ENCODE measurements at regions not wholly inside any gene's neighbourhood (a gene's known extent, or its start where the extent isn't known, plus 50 kb on each side); places are given as distances from the start of the nearest gene placed in this dataset.

- Histone ChIP-seq H3K36me3 (no peaks in the 10 kb centered on the region), H3K27me3 (no peaks in the 10 kb centered on the region), H3K4me3 (no peak overlapping the region), H3K9me3 (no peaks in the 10 kb centered on the region), H3K4me1 (no peaks in the 10 kb centered on the region), H3K27ac (no peak overlapping the region)
- intact Hi-C loops (cut with DNase I): no loop called here
- ATAC-seq (peak in 1 of 4 donors; percentile 27), DNase-seq (no peak), FAIRE-seq (no peak)
- WGBS, 2 donors: 56 to 69% methylated on average over 3 of the region's 3 CpGs
- TF ChIP-seq, protein P1, sequence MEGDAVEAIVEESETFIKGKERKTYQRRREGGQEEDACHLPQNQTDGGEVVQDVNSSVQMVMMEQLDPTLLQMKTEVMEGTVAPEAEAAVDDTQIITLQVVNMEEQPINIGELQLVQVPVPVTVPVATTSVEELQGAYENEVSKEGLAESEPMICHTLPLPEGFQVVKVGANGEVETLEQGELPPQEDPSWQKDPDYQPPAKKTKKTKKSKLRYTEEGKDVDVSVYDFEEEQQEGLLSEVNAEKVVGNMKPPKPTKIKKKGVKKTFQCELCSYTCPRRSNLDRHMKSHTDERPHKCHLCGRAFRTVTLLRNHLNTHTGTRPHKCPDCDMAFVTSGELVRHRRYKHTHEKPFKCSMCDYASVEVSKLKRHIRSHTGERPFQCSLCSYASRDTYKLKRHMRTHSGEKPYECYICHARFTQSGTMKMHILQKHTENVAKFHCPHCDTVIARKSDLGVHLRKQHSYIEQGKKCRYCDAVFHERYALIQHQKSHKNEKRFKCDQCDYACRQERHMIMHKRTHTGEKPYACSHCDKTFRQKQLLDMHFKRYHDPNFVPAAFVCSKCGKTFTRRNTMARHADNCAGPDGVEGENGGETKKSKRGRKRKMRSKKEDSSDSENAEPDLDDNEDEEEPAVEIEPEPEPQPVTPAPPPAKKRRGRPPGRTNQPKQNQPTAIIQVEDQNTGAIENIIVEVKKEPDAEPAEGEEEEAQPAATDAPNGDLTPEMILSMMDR (IDR thresholded peaks at IDR 0.05): no peak
Measured at GRCh38 chr3:105959851-105960250, 91.0 kb upstream of the CBLB start.

DNA sequence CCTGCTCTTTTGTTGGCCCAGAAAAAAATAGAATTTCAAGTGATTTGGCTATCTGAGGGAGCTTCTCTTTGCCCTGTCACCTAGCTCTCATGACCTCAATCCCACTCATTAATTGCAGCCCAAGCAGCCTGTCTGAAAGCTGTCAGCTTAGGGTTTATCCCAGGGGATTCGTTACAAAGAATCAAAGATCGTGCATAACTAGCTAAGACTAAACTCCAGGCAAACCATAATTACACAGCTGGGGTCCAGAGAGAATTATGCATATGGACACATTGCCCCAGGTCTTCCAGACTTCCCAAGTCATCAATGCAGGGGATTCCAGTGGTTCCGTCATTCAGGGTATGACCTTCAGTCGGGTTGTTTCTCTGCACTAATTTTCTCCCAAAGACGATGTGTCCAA lies 91.6 kb upstream of the CBLB start:
- Histone ChIP-seq H3K27me3 (no peaks in the 10 kb centered on the region), H3K9me3 (no peaks in the 10 kb centered on the region), H3K4me3 (no peak overlapping the region), H3K36me3 (no peaks in the 10 kb centered on the region), H3K4me1 (no peaks in the 10 kb centered on the region), H3K27ac (no peak overlapping the region)
- intact Hi-C loops (cut with DNase I): no loop called here
- ATAC-seq (no peak), FAIRE-seq (no peak), DNase-seq (no peak)
- 80 to 85% methylated on average over 5 of the region's 5 CpGs for WGBS, 2 donors
- TF ChIP-seq, protein P1 (IDR thresholded peaks at IDR 0.05): no peak

DNA sequence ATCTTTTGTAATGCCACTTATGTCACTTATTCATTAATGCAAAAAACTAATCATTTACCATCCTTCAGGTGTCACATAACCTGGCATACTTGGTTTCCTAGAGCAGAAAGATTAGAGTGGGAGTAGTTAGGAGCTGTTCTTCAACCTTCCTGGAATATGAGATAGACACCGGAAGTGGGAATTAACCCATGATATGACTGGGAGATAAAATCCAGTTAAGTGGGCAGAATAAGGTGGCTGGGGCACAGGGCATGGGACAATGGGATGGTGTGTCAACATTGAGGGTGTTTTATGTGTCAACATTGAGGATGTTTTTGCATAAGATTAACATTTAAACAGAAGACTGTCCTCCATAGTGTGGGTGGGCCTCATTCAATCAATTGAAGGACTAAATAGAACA lies 94.3 kb upstream of the CBLB start:
- intact Hi-C loops (cut with DNase I): no loop called here
- Histone ChIP-seq H3K27ac (no peak overlapping the region), H3K27me3 (no peaks in the 10 kb centered on the region), H3K9me3 (no peaks in the 10 kb centered on the region), H3K4me3 (no peak overlapping the region), H3K36me3 (no peaks in the 10 kb centered on the region), H3K4me1 (no peaks in the 10 kb centered on the region)
- no peak for ATAC-seq
- TF ChIP-seq, protein P1 (IDR thresholded peaks at IDR 0.05): no peak
- no peak for DNase-seq
- 41 to 62% methylated on average over 1 of the region's 1 CpG for WGBS, 2 donors
- FAIRE-seq: no peak

GRCh38 chr3:105965384-105965783 lies 96.6 kb upstream of the CBLB start:
- WGBS, 2 donors: 47 to 62% methylated on average over 3 of the region's 3 CpGs
- DNase-seq: no peak
- no peak for FAIRE-seq
- TF ChIP-seq, protein P1 (IDR thresholded peaks at IDR 0.05): no peak
- H3K27me3 ChIP-seq: no peaks in the 10 kb centered on the region
- no peak overlapping the region for H3K27ac ChIP-seq
- H3K4me1 ChIP-seq: no peaks in the 10 kb centered on the region
- peak in 1 of 4 donors; percentile 25 for ATAC-seq
- H3K4me3 ChIP-seq: no peak overlapping the region
- H3K9me3 ChIP-seq: no peaks in the 10 kb centered on the region
- intact Hi-C loops (cut with DNase I): no loop called here
- no peaks in the 10 kb centered on the region for H3K36me3 ChIP-seq

DNA sequence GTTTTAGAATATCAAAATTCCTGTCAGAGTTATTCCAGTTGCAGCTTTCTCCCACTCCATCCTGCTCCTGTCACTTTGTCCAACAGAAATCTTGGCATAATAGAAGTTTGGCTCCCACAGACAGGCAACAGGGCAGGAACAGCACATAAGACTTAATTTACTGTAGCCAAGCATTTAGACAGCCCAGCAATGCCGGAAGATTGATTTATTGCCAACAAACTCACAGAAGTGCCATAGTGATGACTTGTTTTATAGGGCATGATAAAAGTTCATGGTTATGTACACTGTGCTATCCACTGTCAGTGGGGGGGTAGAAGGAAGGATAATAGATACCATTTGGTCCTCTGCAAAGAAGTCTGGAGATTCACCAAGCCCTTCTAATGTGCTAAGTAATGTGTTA lies 98.3 kb upstream of the CBLB start:
- no peak for FAIRE-seq

More for the DNA sequence above, 98.3 kb upstream of the CBLB start:
- H3K36me3 ChIP-seq: no peaks in the 10 kb centered on the region
- H3K4me1 ChIP-seq: no peaks in the 10 kb centered on the region
- H3K9me3 ChIP-seq: no peaks in the 10 kb centered on the region
- intact Hi-C loops (cut with DNase I): no loop called here
- no peak overlapping the region for H3K27ac ChIP-seq
- no peak overlapping the region for H3K4me3 ChIP-seq
- no peak for DNase-seq
- TF ChIP-seq, protein P1 (IDR thresholded peaks at IDR 0.05): no peak
- no peak for ATAC-seq
- no peaks in the 10 kb centered on the region for H3K27me3 ChIP-seq
- 46 to 64% methylated on average over 1 of the region's 1 CpG for WGBS, 2 donors

Measured in pancreas (tissue), 10 donors.